ENCODE measurements at regions not wholly inside any gene's neighbourhood (a gene's known extent, or its start where the extent isn't known, plus 50 kb on each side); places are given as distances from the start of the nearest gene placed in this dataset.

GRCh38 chr5:156251076-156251475 is 75.9 kb upstream of the SGCD start:
- POLR2A ChIA-PET (ENCODE audit: unreplicated experiment) = no interaction called here
- TF ChIP-seq CTCF (conservative IDR thresholded peaks at IDR 0.05) (no peak), EZH2 (IDR thresholded peaks at IDR 0.05; ENCODE audit: low read depth) (no peak)
- intact Hi-C loops (cut with micrococcal nuclease; ENCODE audit: unreplicated experiment) = no loop called here

GRCh38 chr5:156253130-156253529 is 73.8 kb upstream of the SGCD start:
- Histone ChIP-seq H3K9me2 (ENCODE audit: insufficient read depth) (no peaks in the 10 kb centered on the region), H3K4me1 (replicated peaks; ENCODE audit: insufficient read depth) (no peaks in the 10 kb centered on the region), H3K9me3 (ENCODE audit: insufficient read depth, low read depth) (no peaks in the 10 kb centered on the region), H3K4me2 (no peak overlapping the region), H3K79me2 (ENCODE audit: low read depth) (no peaks in the 10 kb centered on the region), H3K36me3 (ENCODE audit: low read depth) (no peaks in the 10 kb centered on the region), H3K27me3 (ENCODE audit: insufficient read depth, low read depth) (no peaks in the 10 kb centered on the region), H3K4me3 (no peak overlapping the region), H3K27ac (no peak overlapping the region), H2AFZ (no peak overlapping the region), H4K20me1 (ENCODE audit: insufficient read depth) (no peaks in the 10 kb centered on the region), H3F3A (ENCODE audit: insufficient read depth, low read depth) (no peaks in the 10 kb centered on the region)
- no peak for DNase-seq
- BruUV-seq (replicated peaks) = no TSS peak
- CTCF ChIA-PET = no interaction called here
- TF ChIP-seq CTCF (conservative IDR thresholded peaks at IDR 0.05) (no peak), EZH2 (IDR thresholded peaks at IDR 0.05; ENCODE audit: low read depth) (no peak)
- POLR2A ChIA-PET (ENCODE audit: unreplicated experiment) = no interaction called here
- intact Hi-C loops (cut with micrococcal nuclease; ENCODE audit: unreplicated experiment) = no loop called here

More at GRCh38 chr5:156251076-156251475, 75.9 kb upstream of the SGCD start:
- H3K9me3 ChIP-seq (ENCODE audit: insufficient read depth, low read depth) = no peaks in the 10 kb centered on the region
- DNase-seq = no peak
- no peaks in the 10 kb centered on the region for H3K9me2 ChIP-seq (ENCODE audit: insufficient read depth)
- H3F3A ChIP-seq (ENCODE audit: insufficient read depth, low read depth) = no peaks in the 10 kb centered on the region
- H3K4me1 ChIP-seq (replicated peaks; ENCODE audit: insufficient read depth) = no peaks in the 10 kb centered on the region
- no peak overlapping the region for H3K27ac ChIP-seq
- no peak overlapping the region for H3K4me2 ChIP-seq
- no TSS peak for BruUV-seq (replicated peaks)
- no peaks in the 10 kb centered on the region for H3K79me2 ChIP-seq (ENCODE audit: low read depth)
- no peaks in the 10 kb centered on the region for H4K20me1 ChIP-seq (ENCODE audit: insufficient read depth)
- CTCF ChIA-PET = no interaction called here
- H3K4me3 ChIP-seq = no peak overlapping the region
- no peaks in the 10 kb centered on the region for H3K36me3 ChIP-seq (ENCODE audit: low read depth)
- no peaks in the 10 kb centered on the region for H3K27me3 ChIP-seq (ENCODE audit: insufficient read depth, low read depth)
- H2AFZ ChIP-seq = no peak overlapping the region

GRCh38 chr5:156254196-156254595 is 72.8 kb upstream of the SGCD start:
- Histone ChIP-seq H3K4me1 (replicated peaks; ENCODE audit: insufficient read depth) (no peaks in the 10 kb centered on the region), H3K4me2 (no peak overlapping the region), H3F3A (ENCODE audit: insufficient read depth, low read depth) (no peaks in the 10 kb centered on the region), H3K27me3 (ENCODE audit: insufficient read depth, low read depth) (no peaks in the 10 kb centered on the region), H3K9me3 (ENCODE audit: insufficient read depth, low read depth) (no peaks in the 10 kb centered on the region), H4K20me1 (ENCODE audit: insufficient read depth) (no peaks in the 10 kb centered on the region), H3K36me3 (ENCODE audit: low read depth) (no peaks in the 10 kb centered on the region), H3K79me2 (ENCODE audit: low read depth) (no peaks in the 10 kb centered on the region), H2AFZ (no peak overlapping the region), H3K4me3 (no peak overlapping the region), H3K9me2 (ENCODE audit: insufficient read depth) (no peaks in the 10 kb centered on the region), H3K27ac (no peak overlapping the region)
- intact Hi-C loops (cut with micrococcal nuclease; ENCODE audit: unreplicated experiment) = no loop called here
- CTCF ChIA-PET = no interaction called here
- no TSS peak for BruUV-seq (replicated peaks)
- DNase-seq = no peak
- no peak for TF ChIP-seq CTCF (conservative IDR thresholded peaks at IDR 0.05)
- no peak for TF ChIP-seq EZH2 (IDR thresholded peaks at IDR 0.05; ENCODE audit: low read depth)
- POLR2A ChIA-PET (ENCODE audit: unreplicated experiment) = no interaction called here

All from PC-9 (cell line).